ENCODE measurements at regions not wholly inside any gene's neighbourhood (a gene's known extent, or its start where the extent isn't known, plus 50 kb on each side); places are given as distances from the start of the nearest gene placed in this dataset.

GRCh38 chr3:157607826-157608405 is 104.7 kb upstream of the VEPH1 start:
- Histone ChIP-seq H3K4me2 (ENCODE audit: low read length) (no peak overlapping the region), H3K27ac (ENCODE audit: low read depth, low read length, poor library complexity, severe bottlenecking) (no peak overlapping the region), H4K20me1 (ENCODE audit: insufficient read depth, low read length) (no peaks in the 10 kb centered on the region), H3K9me2 (ENCODE audit: low read depth, low read length) (no peaks in the 10 kb centered on the region), H3K27me3 (ENCODE audit: insufficient read depth, low read length) (no peaks in the 10 kb centered on the region), H3K9me3 (ENCODE audit: low read length) (no peaks in the 10 kb centered on the region), H3K79me2 (ENCODE audit: insufficient read depth, low read length) (no peaks in the 10 kb centered on the region), H3K36me3 (ENCODE audit: insufficient read depth, low read length) (no peaks in the 10 kb centered on the region), H3K9ac (ENCODE audit: low read length) (no peak overlapping the region), H3K4me3 (ENCODE audit: low read depth, low read length, poor library complexity, severe bottlenecking) (no peak overlapping the region), H3F3A (ENCODE audit: insufficient read depth, low read length) (no peaks in the 10 kb centered on the region), H3K4me1 (ENCODE audit: insufficient read depth, low read length, severe bottlenecking) (no peaks in the 10 kb centered on the region), H2AFZ (ENCODE audit: low read length) (no peak overlapping the region)
- no peak for TF ChIP-seq EZH2 (IDR thresholded peaks at IDR 0.05; ENCODE audit: borderline replicate concordance, low read length)
- TF ChIP-seq, protein P1, sequence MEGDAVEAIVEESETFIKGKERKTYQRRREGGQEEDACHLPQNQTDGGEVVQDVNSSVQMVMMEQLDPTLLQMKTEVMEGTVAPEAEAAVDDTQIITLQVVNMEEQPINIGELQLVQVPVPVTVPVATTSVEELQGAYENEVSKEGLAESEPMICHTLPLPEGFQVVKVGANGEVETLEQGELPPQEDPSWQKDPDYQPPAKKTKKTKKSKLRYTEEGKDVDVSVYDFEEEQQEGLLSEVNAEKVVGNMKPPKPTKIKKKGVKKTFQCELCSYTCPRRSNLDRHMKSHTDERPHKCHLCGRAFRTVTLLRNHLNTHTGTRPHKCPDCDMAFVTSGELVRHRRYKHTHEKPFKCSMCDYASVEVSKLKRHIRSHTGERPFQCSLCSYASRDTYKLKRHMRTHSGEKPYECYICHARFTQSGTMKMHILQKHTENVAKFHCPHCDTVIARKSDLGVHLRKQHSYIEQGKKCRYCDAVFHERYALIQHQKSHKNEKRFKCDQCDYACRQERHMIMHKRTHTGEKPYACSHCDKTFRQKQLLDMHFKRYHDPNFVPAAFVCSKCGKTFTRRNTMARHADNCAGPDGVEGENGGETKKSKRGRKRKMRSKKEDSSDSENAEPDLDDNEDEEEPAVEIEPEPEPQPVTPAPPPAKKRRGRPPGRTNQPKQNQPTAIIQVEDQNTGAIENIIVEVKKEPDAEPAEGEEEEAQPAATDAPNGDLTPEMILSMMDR (IDR thresholded peaks at IDR 0.05; ENCODE audit: low read length), result no peak

GRCh38 chr3:157606852-157607197 is 103.6 kb upstream of the VEPH1 start:
- Histone ChIP-seq H3K27me3 (ENCODE audit: insufficient read depth, low read length) (no peaks in the 10 kb centered on the region), H3F3A (ENCODE audit: insufficient read depth, low read length) (no peaks in the 10 kb centered on the region), H3K36me3 (ENCODE audit: insufficient read depth, low read length) (no peaks in the 10 kb centered on the region), H3K79me2 (ENCODE audit: insufficient read depth, low read length) (no peaks in the 10 kb centered on the region), H3K9me2 (ENCODE audit: low read depth, low read length) (no peaks in the 10 kb centered on the region), H3K9me3 (ENCODE audit: low read length) (no peaks in the 10 kb centered on the region), H3K4me2 (ENCODE audit: low read length) (no peak overlapping the region), H3K9ac (ENCODE audit: low read length) (no peak overlapping the region), H4K20me1 (ENCODE audit: insufficient read depth, low read length) (no peaks in the 10 kb centered on the region), H2AFZ (ENCODE audit: low read length) (no peak overlapping the region), H3K4me1 (ENCODE audit: insufficient read depth, low read length, severe bottlenecking) (no peaks in the 10 kb centered on the region), H3K27ac (ENCODE audit: low read depth, low read length, poor library complexity, severe bottlenecking) (no peak overlapping the region), H3K4me3 (ENCODE audit: low read depth, low read length, poor library complexity, severe bottlenecking) (no peak overlapping the region)
- TF ChIP-seq, protein P1 (IDR thresholded peaks at IDR 0.05; ENCODE audit: low read length), result no peak
- TF ChIP-seq EZH2 (IDR thresholded peaks at IDR 0.05; ENCODE audit: borderline replicate concordance, low read length), result no peak

- H3K79me2 ChIP-seq (ENCODE audit: insufficient read depth, low read length), result no peaks in the 10 kb centered on the region
- no peak overlapping the region for H3K9ac ChIP-seq (ENCODE audit: low read length)
- no peaks in the 10 kb centered on the region for H3K9me3 ChIP-seq (ENCODE audit: low read length)
- no peaks in the 10 kb centered on the region for H3K27me3 ChIP-seq (ENCODE audit: insufficient read depth, low read length)
- H3K4me2 ChIP-seq (ENCODE audit: low read length), result no peak overlapping the region
- TF ChIP-seq, protein P1 (IDR thresholded peaks at IDR 0.05; ENCODE audit: low read length), result peak; percentile 90
- no peak for TF ChIP-seq EZH2 (IDR thresholded peaks at IDR 0.05; ENCODE audit: borderline replicate concordance, low read length)
- no peaks in the 10 kb centered on the region for H3F3A ChIP-seq (ENCODE audit: insufficient read depth, low read length)
- no peak overlapping the region for H2AFZ ChIP-seq (ENCODE audit: low read length)
- no peaks in the 10 kb centered on the region for H3K9me2 ChIP-seq (ENCODE audit: low read depth, low read length)
- H3K4me1 ChIP-seq (ENCODE audit: insufficient read depth, low read length, severe bottlenecking), result no peaks in the 10 kb centered on the region
- H3K27ac ChIP-seq (ENCODE audit: low read depth, low read length, poor library complexity, severe bottlenecking), result no peak overlapping the region
- no peak overlapping the region for H3K4me3 ChIP-seq (ENCODE audit: low read depth, low read length, poor library complexity, severe bottlenecking)
- H4K20me1 ChIP-seq (ENCODE audit: insufficient read depth, low read length), result no peaks in the 10 kb centered on the region
- no peaks in the 10 kb centered on the region for H3K36me3 ChIP-seq (ENCODE audit: insufficient read depth, low read length)
Measured at GRCh38 chr3:157606011-157606851, 103.0 kb upstream of the VEPH1 start.
